Natural killer cell (primary cell): ENCODE measurements at regions not wholly inside any gene's neighbourhood (a gene's known extent, or its start where the extent isn't known, plus 50 kb on each side); places are given as distances from the start of the nearest gene placed in this dataset.

Experiments used
- ATAC-seq, 3 donors: fragments of 150-1000 bp in 2 of 3; fragments of 200-7000 bp in 1 of 3; cut with Tn5 transposase; 1 replicate in 1 of 3; 2 replicates in 2 of 3; pipeline ENCODE4 v1.10.0; 2021; ENCODE audit warnings: mild to moderate bottlenecking in 2 of 3, moderate library complexity in 2 of 3
- DNase-seq, 2 donors: peaks; one replicate each; pipeline versions ENCODE4 v3.0.0 to v3.0.0-alpha.2; 2013 to 2021; ENCODE audit warnings: mixed read lengths in 1 of 2
- H3K27ac ChIP-seq: one replicate; pipeline ENCODE4 v1.5.1; 2013; ENCODE audit warnings: mild to moderate bottlenecking, low read length
- H3K27me3 ChIP-seq: one replicate; pipeline ENCODE4 v1.6.1; 2013; ENCODE audit warnings: low read length; ENCODE audit not compliant: control insufficient read depth, insufficient read depth
- H3K36me3 ChIP-seq: one replicate; pipeline ENCODE4 v1.6.1; 2013; ENCODE audit warnings: low read length; ENCODE audit not compliant: control insufficient read depth, insufficient read depth
- H3K4me1 ChIP-seq: one replicate; pipeline ENCODE4 v1.6.1; 2013; ENCODE audit warnings: low read length; ENCODE audit not compliant: control insufficient read depth, insufficient read depth
- H3K4me3 ChIP-seq: one replicate; pipeline ENCODE4 v1.5.1; 2013; ENCODE audit warnings: low read length
- H3K9me3 ChIP-seq: one replicate; pipeline ENCODE4 v1.6.1; 2013; ENCODE audit warnings: low read length; ENCODE audit not compliant: control insufficient read depth, insufficient read depth
- H3K27ac Mint-ChIP-seq, 2 donors: one replicate each; pipeline ENCODE4 v1.8.0; 2022; ENCODE audit warnings: mild to moderate bottlenecking in 2 of 2, mixed read lengths in 2 of 2, moderate library complexity in 1 of 2
- H3K27me3 Mint-ChIP-seq, 2 donors: one replicate each; pipeline ENCODE4 v1.8.0; 2022; ENCODE audit warnings: low read depth in 2 of 2, mixed read lengths in 2 of 2
- H3K36me3 Mint-ChIP-seq: one replicate; pipeline ENCODE4 v1.8.0; 2022; ENCODE audit warnings: mixed read lengths
- H3K4me1 Mint-ChIP-seq, 2 donors: one replicate each; pipeline ENCODE4 v1.8.0; 2022; ENCODE audit warnings: mixed read lengths in 2 of 2
- H3K4me3 Mint-ChIP-seq: one replicate; pipeline ENCODE4 v1.8.0; 2022; ENCODE audit warnings: mild to moderate bottlenecking, moderate library complexity, mixed read lengths
- H3K9me3 Mint-ChIP-seq, 2 donors: one replicate each; pipeline ENCODE4 v1.8.0; 2022; ENCODE audit warnings: mixed read lengths in 2 of 2
- CTCF ChIP-seq: fragments of 200-600 bp; IDR thresholded peaks from one replicate; pipeline ENCODE4 v1.8.0; 2022; ENCODE audit warnings: antibody characterized with exemption
- WGBS: methylation state at CpG from one replicate; pipeline ENCODE4 v1.1.7; 2013; ENCODE audit warnings: missing lambda C conversion rate; ENCODE audit not compliant: insufficient coverage; 5-methylcytosine and 5-hydroxymethylcytosine counted together
- intact Hi-C: fragments of 100-400 bp; cut with micrococcal nuclease; formaldehyde crosslinking; loops from one replicate; pipeline ENCODE4 v1.14.2; 2022

GRCh38 chrX:120000490-120001246, 57.1 kb upstream of the NKAP start:
- H3K36me3 Mint-ChIP-seq: no peaks in the 10 kb centered on the region
- Histone ChIP-seq H3K4me1 (peaks cover 17% of the 10 kb centered on the region), H3K27me3 (peaks cover 24% of the 10 kb centered on the region), H3K9me3 (no peaks in the 10 kb centered on the region), H3K36me3 (no peaks in the 10 kb centered on the region), H3K27ac (no peak overlapping the region), H3K4me3 (no peak overlapping the region)
- 6% methylated on average over 30 of the region's 32 CpGs for WGBS
- H3K9me3 Mint-ChIP-seq: no peaks in the 10 kb centered on the region
- peaks cover 33 to 64% of the 10 kb centered on the region in 2 donors for H3K27me3 Mint-ChIP-seq
- TF ChIP-seq CTCF: no peak
- DNase-seq (peak in 1 of 2 donors; percentile 9), ATAC-seq (peak in 2 of 3 donors; percentile 24 to 51)
- no peak overlapping the region for H3K27ac Mint-ChIP-seq
- H3K4me3 Mint-ChIP-seq: peak overlapping the region; percentile 25
- peaks cover 14 to 15% of the 10 kb centered on the region in 2 donors for H3K4me1 Mint-ChIP-seq
- intact Hi-C loops: no loop called here

GRCh38 chrX:119999087-119999634, 55.6 kb upstream of the NKAP start:
- peaks cover 37 to 72% of the 10 kb centered on the region in 2 donors for H3K27me3 Mint-ChIP-seq
- intact Hi-C loops: no loop called here
- Histone ChIP-seq H3K4me1 (peaks cover 17% of the 10 kb centered on the region), H3K36me3 (no peaks in the 10 kb centered on the region), H3K27ac (no peak overlapping the region), H3K9me3 (no peaks in the 10 kb centered on the region), H3K4me3 (no peak overlapping the region), H3K27me3 (peaks cover 27% of the 10 kb centered on the region)
- no peaks in the 10 kb centered on the region for H3K36me3 Mint-ChIP-seq
- peaks cover 14 to 15% of the 10 kb centered on the region in 2 donors for H3K4me1 Mint-ChIP-seq
- no peak overlapping the region for H3K27ac Mint-ChIP-seq
- no peak overlapping the region for H3K4me3 Mint-ChIP-seq
- TF ChIP-seq CTCF: no peak
- H3K9me3 Mint-ChIP-seq: no peaks in the 10 kb centered on the region
- ATAC-seq: no peak
- DNase-seq: no peak
- 12% methylated on average over 17 of the region's 20 CpGs for WGBS

GRCh38 chrX:119997570-119997969, 54.0 kb upstream of the NKAP start:
- no CpG with 5 or more reads among the region's 4 CpGs for WGBS
- H3K27me3 ChIP-seq: peaks cover 31% of the 10 kb centered on the region

More at GRCh38 chrX:119997570-119997969, 54.0 kb upstream of the NKAP start:
- Histone ChIP-seq H3K4me3 (no peak overlapping the region), H3K9me3 (no peaks in the 10 kb centered on the region), H3K4me1 (peaks cover 17% of the 10 kb centered on the region), H3K36me3 (no peaks in the 10 kb centered on the region), H3K27ac (no peak overlapping the region)
- H3K27me3 Mint-ChIP-seq: peaks cover 41 to 72% of the 10 kb centered on the region in 2 donors
- ATAC-seq (no peak), DNase-seq (no peak)
- no peaks in the 10 kb centered on the region for H3K9me3 Mint-ChIP-seq
- no peak overlapping the region for H3K4me3 Mint-ChIP-seq
- H3K36me3 Mint-ChIP-seq: no peaks in the 10 kb centered on the region
- peaks cover 14 to 15% of the 10 kb centered on the region in 2 donors for H3K4me1 Mint-ChIP-seq
- intact Hi-C loops: no loop called here
- no peak overlapping the region for H3K27ac Mint-ChIP-seq
- TF ChIP-seq CTCF: no peak
